ENCODE measurements at regions not wholly inside any gene's neighbourhood (a gene's known extent, or its start where the extent isn't known, plus 50 kb on each side); places are given as distances from the start of the nearest gene placed in this dataset.

GRCh38 chr6:8507286-8507685 lies 71.9 kb upstream of the SLC35B3 start:
- TF ChIP-seq EZH2 (IDR thresholded peaks at IDR 0.05; ENCODE audit: insufficient read depth, low read length) (no peak), CTCF (IDR thresholded peaks at IDR 0.05; ENCODE audit: insufficient read depth, low read depth, low read length) (no peak)
- DNase-seq (ENCODE audit: low read depth) (no peak), FAIRE-seq (no peak)
- no peak overlapping the region for H2AFZ ChIP-seq (ENCODE audit: low read depth, low read length)
- no peaks in the 10 kb centered on the region for H3K4me1 ChIP-seq (ENCODE audit: insufficient read depth, low read length)
- H3K9me3 ChIP-seq (ENCODE audit: insufficient read depth, low read depth, low read length): no peaks in the 10 kb centered on the region
- H3K36me3 ChIP-seq (ENCODE audit: insufficient read depth, low read length): no peaks in the 10 kb centered on the region
- H3K27me3 ChIP-seq (ENCODE audit: insufficient read depth, low read length): no peaks in the 10 kb centered on the region
- no peaks in the 10 kb centered on the region for H4K20me1 ChIP-seq (ENCODE audit: insufficient read depth, low read length)
- no peak overlapping the region for H3K4me2 ChIP-seq (ENCODE audit: low read length)
- H3K4me3 ChIP-seq (ENCODE audit: insufficient read depth, low read depth, low read length): no peak overlapping the region
- H3K4me1 Mint-ChIP-seq (ENCODE audit: low read depth, unreplicated experiment): no peaks in the 10 kb centered on the region
- H3K27me3 Mint-ChIP-seq (ENCODE audit: low read depth, unreplicated experiment): no peaks in the 10 kb centered on the region
- H3K36me3 Mint-ChIP-seq (ENCODE audit: low read depth, unreplicated experiment): no peaks in the 10 kb centered on the region
- no peak overlapping the region for H3K4me3 Mint-ChIP-seq (ENCODE audit: unreplicated experiment)
- no peak overlapping the region for H3K27ac Mint-ChIP-seq (ENCODE audit: unreplicated experiment)
- H3K79me2 ChIP-seq (ENCODE audit: insufficient read depth, low read length): no peaks in the 10 kb centered on the region
- H3K9ac ChIP-seq (ENCODE audit: low read length): no peak overlapping the region
- H3K27ac ChIP-seq (ENCODE audit: low read depth, low read length): no peak overlapping the region
- H3K9me3 Mint-ChIP-seq (ENCODE audit: unreplicated experiment): no peaks in the 10 kb centered on the region

- Histone ChIP-seq H3K36me3 (ENCODE audit: insufficient read depth, low read length) (no peaks in the 10 kb centered on the region), H3K4me3 (ENCODE audit: insufficient read depth, low read depth, low read length) (no peak overlapping the region), H3K27ac (ENCODE audit: low read depth, low read length) (no peak overlapping the region), H3K79me2 (ENCODE audit: insufficient read depth, low read length) (no peaks in the 10 kb centered on the region), H3K9ac (ENCODE audit: low read length) (no peak overlapping the region), H3K4me2 (ENCODE audit: low read length) (no peak overlapping the region), H2AFZ (ENCODE audit: low read depth, low read length) (no peak overlapping the region), H3K27me3 (ENCODE audit: insufficient read depth, low read length) (no peaks in the 10 kb centered on the region), H3K4me1 (ENCODE audit: insufficient read depth, low read length) (no peaks in the 10 kb centered on the region), H3K9me3 (ENCODE audit: insufficient read depth, low read depth, low read length) (no peaks in the 10 kb centered on the region), H4K20me1 (ENCODE audit: insufficient read depth, low read length) (no peaks in the 10 kb centered on the region)
- TF ChIP-seq EZH2 (IDR thresholded peaks at IDR 0.05; ENCODE audit: insufficient read depth, low read length): no peak
- TF ChIP-seq CTCF (IDR thresholded peaks at IDR 0.05; ENCODE audit: insufficient read depth, low read depth, low read length): no peak
- Mint-ChIP-seq H3K9me3 (ENCODE audit: unreplicated experiment) (no peaks in the 10 kb centered on the region), H3K27ac (ENCODE audit: unreplicated experiment) (no peak overlapping the region), H3K4me3 (ENCODE audit: unreplicated experiment) (no peak overlapping the region), H3K36me3 (ENCODE audit: low read depth, unreplicated experiment) (no peaks in the 10 kb centered on the region), H3K27me3 (ENCODE audit: low read depth, unreplicated experiment) (no peaks in the 10 kb centered on the region), H3K4me1 (ENCODE audit: low read depth, unreplicated experiment) (no peaks in the 10 kb centered on the region)
- DNase-seq (ENCODE audit: low read depth) (no peak), FAIRE-seq (no peak)
These were observed 70.8 kb upstream of the SLC35B3 start for GRCh38 chr6:8506126-8506525.

GRCh38 chr6:8499540-8499939 lies 64.2 kb upstream of the SLC35B3 start:
- Histone ChIP-seq H2AFZ (ENCODE audit: low read depth, low read length) (no peak overlapping the region), H3K27me3 (ENCODE audit: insufficient read depth, low read length) (no peaks in the 10 kb centered on the region), H4K20me1 (ENCODE audit: insufficient read depth, low read length) (no peaks in the 10 kb centered on the region), H3K4me2 (ENCODE audit: low read length) (no peak overlapping the region), H3K36me3 (ENCODE audit: insufficient read depth, low read length) (no peaks in the 10 kb centered on the region), H3K9me3 (ENCODE audit: insufficient read depth, low read depth, low read length) (no peaks in the 10 kb centered on the region), H3K4me3 (ENCODE audit: insufficient read depth, low read depth, low read length) (no peak overlapping the region), H3K27ac (ENCODE audit: low read depth, low read length) (no peak overlapping the region), H3K9ac (ENCODE audit: low read length) (no peak overlapping the region), H3K79me2 (ENCODE audit: insufficient read depth, low read length) (no peaks in the 10 kb centered on the region), H3K4me1 (ENCODE audit: insufficient read depth, low read length) (no peaks in the 10 kb centered on the region)
- Mint-ChIP-seq H3K4me3 (ENCODE audit: unreplicated experiment) (no peak overlapping the region), H3K9me3 (ENCODE audit: unreplicated experiment) (peaks cover 3% of the 10 kb centered on the region), H3K4me1 (ENCODE audit: low read depth, unreplicated experiment) (no peaks in the 10 kb centered on the region), H3K27me3 (ENCODE audit: low read depth, unreplicated experiment) (no peaks in the 10 kb centered on the region), H3K27ac (ENCODE audit: unreplicated experiment) (no peak overlapping the region), H3K36me3 (ENCODE audit: low read depth, unreplicated experiment) (no peaks in the 10 kb centered on the region)
- peak; percentile 37 for TF ChIP-seq CTCF (IDR thresholded peaks at IDR 0.05; ENCODE audit: insufficient read depth, low read depth, low read length)
- no peak for TF ChIP-seq EZH2 (IDR thresholded peaks at IDR 0.05; ENCODE audit: insufficient read depth, low read length)
- FAIRE-seq (no peak), DNase-seq (ENCODE audit: low read depth) (no peak)
